Cardiac fibroblast (primary cell): ENCODE measurements at regions not wholly inside any gene's neighbourhood (a gene's known extent, or its start where the extent isn't known, plus 50 kb on each side); places are given as distances from the start of the nearest gene placed in this dataset.

ENCODE experiments used
- DNase-seq, 2 donors: peaks; one replicate each; pipeline versions ENCODE4 v3.0.0 to v3.0.0-alpha.2; 2010; ENCODE audit warnings: low read depth in 2 of 2
- H3K4me3 ChIP-seq, 2 donors: replicated peaks in 1 of 2; 1 replicate in 1 of 2; 2 replicates in 1 of 2; pipeline ENCODE4 v1.5.1; 2011; ENCODE audit warnings: low read depth in 2 of 2, low read length in 2 of 2, mild to moderate bottlenecking in 2 of 2, moderate library complexity in 1 of 2
- TF ChIP-seq, protein P1 (sequence below): IDR thresholded peaks from one replicate; pipeline ENCODE4 v1.5.1; 2011; ENCODE audit warnings: low read depth, mild to moderate bottlenecking, low read length, inconsistent platforms

DNA sequence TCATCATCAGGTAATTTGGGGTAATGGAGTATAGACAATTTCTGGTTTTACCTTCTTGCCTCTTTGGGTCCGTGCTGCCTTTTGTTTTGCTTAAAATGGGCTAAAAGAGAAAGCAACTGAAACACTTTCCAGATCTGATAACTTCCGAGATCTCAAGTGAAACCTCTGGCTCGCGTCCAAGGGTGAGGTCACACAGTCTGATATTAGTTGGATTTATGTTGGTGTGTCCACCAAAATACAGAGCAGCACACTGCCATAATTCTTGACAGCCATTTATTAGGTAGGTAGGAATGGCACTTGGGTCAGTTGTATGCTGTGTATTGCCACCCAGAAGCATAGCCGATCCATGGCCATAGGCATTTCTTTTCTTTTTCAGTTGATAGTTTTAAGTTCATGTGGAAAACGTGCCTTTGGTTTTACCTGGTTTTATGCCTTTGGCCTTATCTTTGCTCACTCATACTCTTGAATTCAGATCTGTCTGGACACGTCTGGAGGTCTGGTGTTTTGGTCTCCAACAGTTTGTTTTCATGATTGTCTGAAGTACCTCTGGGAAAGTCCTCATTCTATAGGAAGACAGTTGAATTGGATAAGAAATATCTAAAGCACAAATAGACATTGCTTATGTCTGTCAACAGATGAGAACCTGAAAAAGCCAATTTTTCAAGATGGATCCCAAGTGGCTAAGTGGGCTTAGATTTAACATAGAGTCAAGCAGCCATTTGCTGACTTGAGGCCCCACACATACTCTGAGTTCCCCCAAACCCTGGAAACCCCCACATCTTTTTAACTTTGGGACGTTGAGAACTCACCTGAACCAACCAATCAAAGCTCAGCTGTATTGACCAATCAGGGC, 320.8 kb downstream of the SOX4 start:
- TF ChIP-seq, protein P1, sequence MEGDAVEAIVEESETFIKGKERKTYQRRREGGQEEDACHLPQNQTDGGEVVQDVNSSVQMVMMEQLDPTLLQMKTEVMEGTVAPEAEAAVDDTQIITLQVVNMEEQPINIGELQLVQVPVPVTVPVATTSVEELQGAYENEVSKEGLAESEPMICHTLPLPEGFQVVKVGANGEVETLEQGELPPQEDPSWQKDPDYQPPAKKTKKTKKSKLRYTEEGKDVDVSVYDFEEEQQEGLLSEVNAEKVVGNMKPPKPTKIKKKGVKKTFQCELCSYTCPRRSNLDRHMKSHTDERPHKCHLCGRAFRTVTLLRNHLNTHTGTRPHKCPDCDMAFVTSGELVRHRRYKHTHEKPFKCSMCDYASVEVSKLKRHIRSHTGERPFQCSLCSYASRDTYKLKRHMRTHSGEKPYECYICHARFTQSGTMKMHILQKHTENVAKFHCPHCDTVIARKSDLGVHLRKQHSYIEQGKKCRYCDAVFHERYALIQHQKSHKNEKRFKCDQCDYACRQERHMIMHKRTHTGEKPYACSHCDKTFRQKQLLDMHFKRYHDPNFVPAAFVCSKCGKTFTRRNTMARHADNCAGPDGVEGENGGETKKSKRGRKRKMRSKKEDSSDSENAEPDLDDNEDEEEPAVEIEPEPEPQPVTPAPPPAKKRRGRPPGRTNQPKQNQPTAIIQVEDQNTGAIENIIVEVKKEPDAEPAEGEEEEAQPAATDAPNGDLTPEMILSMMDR: no peak
- H3K4me3 ChIP-seq: no peak overlapping the region

DNA sequence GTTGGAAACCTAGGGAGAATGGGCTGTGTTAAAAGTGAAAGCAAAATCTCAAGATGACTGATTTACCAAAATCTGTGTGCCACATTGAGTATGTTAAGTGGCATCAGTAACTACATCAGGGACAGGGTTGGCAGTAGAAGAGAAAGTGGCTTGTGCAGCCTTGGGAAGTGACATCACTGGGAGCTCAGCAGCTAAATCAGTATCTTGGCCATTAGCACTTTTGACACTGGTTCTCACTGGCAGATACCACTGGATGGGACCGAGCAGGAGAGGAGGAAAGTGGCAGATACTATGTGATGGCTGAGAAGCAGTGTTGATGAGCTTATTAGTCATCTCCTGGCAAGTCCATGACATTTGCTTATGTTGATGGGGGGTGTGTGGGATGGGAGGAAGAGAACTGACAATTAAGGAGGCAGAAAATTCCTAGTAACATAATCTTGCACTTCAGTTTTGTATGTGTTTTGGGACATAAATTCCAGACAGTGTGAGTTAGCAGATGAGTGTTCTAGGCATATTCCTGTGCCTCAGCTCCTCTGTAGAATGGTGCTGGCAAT, 322.2 kb downstream of the SOX4 start:
- TF ChIP-seq, protein P1: no peak
- H3K4me3 ChIP-seq: no peak overlapping the region
- peak; percentile 36 to 43 for DNase-seq

More for the DNA sequence above, 320.8 kb downstream of the SOX4 start:
- peak in 1 of 2 donors; percentile 34 for DNase-seq

DNA sequence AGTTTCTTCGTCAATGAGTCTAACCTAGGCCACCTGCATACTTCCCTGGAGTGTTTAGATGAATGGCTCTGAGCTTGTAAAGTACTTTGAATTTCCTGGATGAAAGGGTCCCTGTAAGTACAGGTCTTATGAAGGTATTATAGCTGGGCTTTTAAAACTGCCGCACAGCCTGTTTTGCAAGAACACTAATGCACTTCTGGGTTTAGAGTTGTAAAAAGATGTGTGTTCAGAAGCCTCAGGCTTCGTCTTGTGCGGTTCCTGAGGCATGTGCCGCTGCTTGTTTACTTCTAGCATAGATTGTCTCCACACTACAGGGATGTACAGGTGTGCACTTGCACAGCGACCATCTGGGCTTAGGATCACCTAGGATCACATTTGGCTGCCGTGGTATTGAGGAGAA, 324.5 kb downstream of the SOX4 start:
- no peak for DNase-seq
- H3K4me3 ChIP-seq: no peak overlapping the region
- TF ChIP-seq, protein P1: no peak

DNA sequence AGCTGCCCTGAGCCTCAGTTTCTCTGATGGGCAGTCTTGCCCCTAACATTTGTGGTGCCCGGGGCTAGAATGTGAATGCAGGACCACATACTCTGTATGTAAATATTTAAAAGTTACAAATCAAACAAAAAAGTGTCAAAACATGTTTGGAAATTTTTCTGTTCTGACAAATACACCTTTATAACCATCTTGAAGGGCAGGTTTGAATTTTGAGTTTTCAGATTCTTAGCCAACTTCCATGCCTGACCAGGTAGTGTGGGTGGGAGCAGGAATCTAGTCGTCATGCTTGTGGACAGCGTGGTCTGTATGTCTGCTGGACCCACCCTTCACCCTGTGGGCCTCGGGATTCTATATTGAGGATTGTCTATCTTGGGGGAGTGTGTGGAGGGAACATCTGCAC, 325.1 kb downstream of the SOX4 start:
- TF ChIP-seq, protein P1: no peak
- no peak overlapping the region for H3K4me3 ChIP-seq
- no peak for DNase-seq

DNA sequence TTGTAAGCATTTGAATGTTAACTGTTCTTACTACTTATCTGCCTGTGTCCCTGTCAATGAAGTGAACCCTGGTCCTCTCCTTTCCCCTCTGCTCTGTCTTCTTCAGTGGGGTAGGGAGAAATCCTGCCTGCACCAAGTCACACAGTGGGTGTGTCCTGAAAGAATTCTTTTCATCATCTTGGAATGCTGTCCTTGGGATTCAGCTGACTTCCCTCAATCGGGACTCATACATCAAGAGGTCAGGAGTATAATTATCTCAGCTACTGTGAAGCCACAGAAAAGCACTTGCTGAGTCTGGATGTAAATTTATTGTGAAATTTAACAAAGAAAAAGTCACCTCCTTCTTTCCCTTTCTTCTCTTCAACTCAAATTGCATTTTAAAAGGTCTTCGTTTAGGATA, 328.5 kb downstream of the SOX4 start:
- H3K4me3 ChIP-seq: no peak overlapping the region
- peak in 1 of 2 donors; percentile 41 for DNase-seq
- TF ChIP-seq, protein P1: no peak

DNA sequence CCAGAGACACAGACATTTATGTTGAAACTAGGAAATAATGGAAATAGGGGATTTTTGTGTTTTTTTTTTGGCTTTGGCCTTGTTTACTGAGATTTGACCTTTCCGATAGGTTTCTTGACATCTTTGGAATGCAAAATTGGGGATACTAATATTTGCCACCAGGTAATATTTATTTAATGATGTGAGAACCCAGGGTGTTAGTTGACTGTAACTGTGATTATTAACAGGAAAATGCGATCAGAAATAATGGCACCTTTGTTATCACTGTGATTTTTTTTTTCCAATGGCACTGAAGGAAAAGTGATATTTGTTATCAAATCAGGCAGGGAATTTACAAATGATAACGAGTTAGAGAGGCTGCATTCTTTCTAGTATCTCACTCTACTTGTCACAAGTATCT, 330.5 kb downstream of the SOX4 start:
- H3K4me3 ChIP-seq: no peak overlapping the region
- DNase-seq: no peak
- TF ChIP-seq, protein P1: no peak

DNA sequence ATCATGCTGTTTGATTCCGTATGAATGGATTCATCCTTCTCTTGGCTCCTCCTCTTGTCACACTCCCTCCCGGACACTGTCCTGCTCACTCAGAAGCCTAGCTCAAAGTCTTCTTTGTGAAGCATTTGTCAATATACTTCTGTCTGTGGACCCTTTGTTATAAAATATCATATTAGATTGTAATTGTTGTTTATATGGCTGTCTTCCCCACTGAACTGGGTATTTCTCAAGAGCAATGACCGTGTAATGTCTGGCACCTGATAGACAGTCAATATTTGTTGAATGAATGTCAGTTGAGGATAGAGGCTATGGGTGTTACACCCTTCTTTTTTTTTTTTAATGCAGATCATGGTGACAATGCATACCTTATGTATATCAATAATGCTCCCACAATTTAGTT, 335.3 kb downstream of the SOX4 start:
- TF ChIP-seq, protein P1: no peak
- no peak overlapping the region for H3K4me3 ChIP-seq
- DNase-seq: no peak
